Mesendoderm (in vitro differentiated cells): ENCODE measurements at regions not wholly inside any gene's neighbourhood (a gene's known extent, or its start where the extent isn't known, plus 50 kb on each side); places are given as distances from the start of the nearest gene placed in this dataset.
"Not testable (repeated sequence)": the region's sequence is repeated elsewhere in the genome, so short reads cannot be mapped to it uniquely, and the experiment has no call there.

Experiments
- DNase-seq: peaks from one replicate; pipeline ENCODE4 v3.0.0; 2013
- H2AK5ac ChIP-seq: 2 replicates; pipeline ENCODE4 v1.6.1; 2013; ENCODE audit warnings: low read length, inconsistent platforms
- H2BK120ac ChIP-seq: 2 replicates; pipeline ENCODE4 v1.6.1; 2013; ENCODE audit warnings: low read depth, mild to moderate bottlenecking, low read length, moderate library complexity, mixed read lengths
- H2BK15ac ChIP-seq: replicated peaks from 2 replicates; pipeline ENCODE4 v1.6.1; 2013; ENCODE audit warnings: low read depth, mild to moderate bottlenecking, moderate library complexity
- H2BK5ac ChIP-seq: 2 replicates; pipeline ENCODE4 v1.6.1; 2013; ENCODE audit warnings: low read length, inconsistent platforms
- H3K18ac ChIP-seq: 2 replicates; pipeline ENCODE4 v1.6.1; 2013; ENCODE audit warnings: mild to moderate bottlenecking, low read length, mixed read lengths
- H3K23ac ChIP-seq: one replicate; pipeline ENCODE4 v1.6.1; 2013; ENCODE audit warnings: low read length
- H3K27ac ChIP-seq: 2 replicates; pipeline ENCODE4 v1.5.1; 2013; ENCODE audit warnings: low read depth, mild to moderate bottlenecking, inconsistent platforms, low read length, moderate library complexity
- H3K27me3 ChIP-seq: 2 replicates; pipeline ENCODE4 v1.6.1; 2013; ENCODE audit warnings: low read length, control low read depth, mild to moderate bottlenecking, inconsistent platforms; ENCODE audit not compliant: insufficient read depth, poor library complexity
- H3K36me3 ChIP-seq: 2 replicates; pipeline ENCODE4 v1.6.1; 2013; ENCODE audit warnings: low read length, inconsistent platforms; ENCODE audit not compliant: control insufficient read depth, insufficient read depth
- H3K4ac ChIP-seq: one replicate; pipeline ENCODE4 v1.6.1; 2013; ENCODE audit warnings: low read depth, mild to moderate bottlenecking, low read length, moderate library complexity
- H3K4me1 ChIP-seq: 2 replicates; pipeline ENCODE4 v1.6.1; 2013; ENCODE audit warnings: low read depth, low read length, inconsistent platforms; ENCODE audit not compliant: control insufficient read depth
- H3K4me2 ChIP-seq: 2 replicates; pipeline ENCODE4 v1.6.1; 2013; ENCODE audit warnings: low read length
- H3K4me3 ChIP-seq: 2 replicates; pipeline ENCODE4 v1.5.1; 2013; ENCODE audit warnings: mild to moderate bottlenecking, low read length
- H3K56ac ChIP-seq: one replicate; pipeline ENCODE4 v1.6.1; 2013; ENCODE audit warnings: low read length
- H3K79me1 ChIP-seq: 2 replicates; pipeline ENCODE4 v1.6.1; 2013; ENCODE audit warnings: low read length, inconsistent platforms
- H3K79me2 ChIP-seq: 2 replicates; pipeline ENCODE4 v1.6.1; 2013; ENCODE audit warnings: mild to moderate bottlenecking, low read length; ENCODE audit not compliant: control insufficient read depth, insufficient read depth
- H3K9ac ChIP-seq: 2 replicates; pipeline ENCODE4 v1.6.1; 2013; ENCODE audit warnings: low read length, inconsistent platforms
- H4K5ac ChIP-seq: one replicate; pipeline ENCODE4 v1.6.1; 2013; ENCODE audit warnings: low read length
- H4K8ac ChIP-seq: one replicate; pipeline ENCODE4 v1.6.1; 2013; ENCODE audit warnings: low read depth, mild to moderate bottlenecking, control low read depth, low read length, moderate library complexity
- WGBS: extraction: QIAGEN DNeasy Blood & Tissue Kit; methylation state at CpG from one replicate; pipeline ENCODE4 v1.1.7; 2013; ENCODE audit warnings: low lambda C conversion rate, missing lambda C conversion rate; ENCODE audit not compliant: insufficient coverage; ENCODE audit errors: extremely low coverage; 5-methylcytosine and 5-hydroxymethylcytosine counted together

DNA sequence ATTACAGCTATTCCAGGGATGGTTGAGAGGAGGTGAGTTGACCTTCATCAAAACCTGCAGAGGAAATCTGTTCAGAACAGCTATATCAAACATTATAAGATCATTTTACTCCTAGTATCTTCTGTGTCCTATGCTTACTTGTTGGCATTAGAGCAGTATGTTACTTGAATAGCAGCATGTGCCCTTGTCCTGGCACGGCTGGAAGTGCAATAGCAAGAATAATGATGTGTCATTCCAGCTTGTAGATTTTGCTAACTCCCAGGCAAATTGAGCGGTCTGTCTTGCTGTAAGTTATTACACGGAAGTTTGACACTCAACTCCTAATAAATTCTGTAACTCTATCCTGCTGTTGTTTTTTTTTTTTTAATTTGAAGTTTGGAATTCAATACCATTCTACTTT lies 385.5 kb downstream of the TENT5A start:
- H3K18ac ChIP-seq, result no peak overlapping the region
- no peak for DNase-seq

DNA sequence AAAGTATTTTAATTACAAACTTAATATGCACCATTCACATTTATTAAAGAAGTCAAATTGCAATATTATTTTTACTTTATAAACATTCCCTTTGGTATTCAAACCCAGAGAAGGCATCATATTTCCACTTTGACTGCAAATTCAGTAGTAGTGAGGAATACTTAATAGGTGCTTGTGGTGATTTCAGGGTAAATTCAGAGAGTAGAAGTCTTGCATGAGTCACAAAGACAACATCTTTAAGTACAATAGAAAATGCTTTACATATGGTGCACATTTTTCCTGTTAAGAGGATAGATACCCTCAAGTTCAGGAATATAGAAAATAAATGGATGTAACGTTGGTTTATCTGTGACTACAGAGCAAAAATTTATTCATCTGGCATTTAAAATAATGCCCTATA lies 390.2 kb downstream of the TENT5A start:
- Histone ChIP-seq H3K4me2 (no peak overlapping the region), H3K4ac (no peak overlapping the region), H3K36me3 (no peaks in the 10 kb centered on the region)

More for the DNA sequence above, 385.5 kb downstream of the TENT5A start:
- Histone ChIP-seq H3K27me3 (no peaks in the 10 kb centered on the region), H3K4me1 (no peaks in the 10 kb centered on the region), H3K27ac (no peak overlapping the region), H3K79me1 (no peaks in the 10 kb centered on the region), H3K4ac (no peak overlapping the region), H3K4me3 (no peak overlapping the region), H2BK5ac (no peak overlapping the region), H2BK15ac (no peak overlapping the region), H3K79me2 (no peaks in the 10 kb centered on the region), H3K9ac (no peak overlapping the region), H4K8ac (no peak overlapping the region), H3K56ac (no peak overlapping the region), H3K23ac (no peak overlapping the region), H2BK120ac (no peak overlapping the region), H4K5ac (no peak overlapping the region), H2AK5ac (no peak overlapping the region), H3K4me2 (no peak overlapping the region), H3K36me3 (no peaks in the 10 kb centered on the region)
- no CpG with 5 or more reads among the region's 3 CpGs for WGBS

DNA sequence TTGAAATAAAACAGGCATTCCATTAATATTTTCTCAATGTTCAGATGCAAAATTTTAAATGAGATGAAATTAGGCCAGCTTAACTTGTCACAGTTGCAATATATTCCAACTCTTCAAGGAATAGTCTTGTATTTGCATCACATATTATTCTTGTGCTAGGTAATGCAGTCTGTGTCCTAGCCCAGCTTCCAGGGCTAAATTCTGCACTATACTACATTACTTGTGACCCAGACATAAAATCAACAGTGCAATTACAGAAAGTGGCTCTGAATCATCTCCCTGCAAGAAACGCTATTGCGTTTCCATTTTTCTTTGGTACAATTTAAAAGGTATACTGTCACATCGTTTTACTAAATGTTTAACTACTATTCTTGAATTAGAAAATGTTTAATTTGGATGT lies 399.2 kb downstream of the TENT5A start:
- no peak overlapping the region for H3K27ac ChIP-seq
- H3K27me3 ChIP-seq, result no peaks in the 10 kb centered on the region
- no peak overlapping the region for H3K56ac ChIP-seq
- WGBS, result no CpG with 5 or more reads among the region's 3 CpGs
- no peak overlapping the region for H4K8ac ChIP-seq
- no peak overlapping the region for H3K4me3 ChIP-seq
- no peaks in the 10 kb centered on the region for H3K4me1 ChIP-seq
- no peak overlapping the region for H2AK5ac ChIP-seq
- H3K4me2 ChIP-seq, result no peak overlapping the region
- no peak for DNase-seq
- H3K9ac ChIP-seq, result no peak overlapping the region
- H3K18ac ChIP-seq, result no peak overlapping the region
- no peak overlapping the region for H3K23ac ChIP-seq
- H3K4ac ChIP-seq, result no peak overlapping the region
- H2BK120ac ChIP-seq, result no peak overlapping the region
- no peaks in the 10 kb centered on the region for H3K79me2 ChIP-seq
- H3K36me3 ChIP-seq, result no peaks in the 10 kb centered on the region
- H3K79me1 ChIP-seq, result no peaks in the 10 kb centered on the region
- H2BK15ac ChIP-seq, result no peak overlapping the region
- H4K5ac ChIP-seq, result no peak overlapping the region
- no peak overlapping the region for H2BK5ac ChIP-seq

More for the DNA sequence above, 390.2 kb downstream of the TENT5A start:
- Histone ChIP-seq H3K79me2 (no peaks in the 10 kb centered on the region), H3K4me3 (no peak overlapping the region), H3K27ac (no peak overlapping the region), H3K4me1 (no peaks in the 10 kb centered on the region), H4K5ac (no peak overlapping the region), H3K79me1 (no peaks in the 10 kb centered on the region), H2BK120ac (no peak overlapping the region), H4K8ac (no peak overlapping the region), H3K18ac (no peak overlapping the region), H3K56ac (no peak overlapping the region), H3K9ac (no peak overlapping the region), H2AK5ac (no peak overlapping the region), H2BK5ac (no peak overlapping the region), H3K27me3 (no peaks in the 10 kb centered on the region), H2BK15ac (no peak overlapping the region), H3K23ac (no peak overlapping the region)
- no CpG with 5 or more reads among the region's 1 CpG for WGBS
- DNase-seq, result no peak

DNA sequence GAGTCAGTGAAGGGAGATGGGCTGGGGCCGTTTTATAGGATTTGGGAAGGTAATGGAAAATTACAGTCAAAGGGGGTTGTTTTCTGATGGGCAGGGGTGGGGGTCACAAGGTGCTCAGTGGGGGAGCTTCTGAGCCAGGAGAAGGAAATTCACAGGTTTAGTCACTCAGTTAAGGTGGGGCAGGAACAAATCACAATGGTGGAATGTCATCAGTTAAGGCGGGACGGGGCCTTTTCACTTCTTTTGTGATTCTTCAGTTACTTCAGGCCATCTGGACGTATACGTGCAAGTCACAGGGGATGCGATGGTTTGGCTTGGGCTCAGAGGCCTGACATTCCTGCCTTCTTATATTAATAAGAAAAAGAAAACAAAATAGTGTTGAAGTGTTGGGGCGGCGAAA lies 408.5 kb downstream of the TENT5A start:
- not testable (repeated sequence) for H3K4me1 ChIP-seq, H2BK5ac ChIP-seq, H4K5ac ChIP-seq, H2BK15ac ChIP-seq, H4K8ac ChIP-seq, DNase-seq, H3K23ac ChIP-seq, H3K56ac ChIP-seq, H3K36me3 ChIP-seq, H3K27me3 ChIP-seq, H3K4me2 ChIP-seq, H3K27ac ChIP-seq, H3K4ac ChIP-seq, H2BK120ac ChIP-seq, H3K4me3 ChIP-seq, H3K18ac ChIP-seq, H2AK5ac ChIP-seq, H3K79me1 ChIP-seq, H3K79me2 ChIP-seq, H3K9ac ChIP-seq
- no CpG with 5 or more reads among the region's 8 CpGs for WGBS

DNA sequence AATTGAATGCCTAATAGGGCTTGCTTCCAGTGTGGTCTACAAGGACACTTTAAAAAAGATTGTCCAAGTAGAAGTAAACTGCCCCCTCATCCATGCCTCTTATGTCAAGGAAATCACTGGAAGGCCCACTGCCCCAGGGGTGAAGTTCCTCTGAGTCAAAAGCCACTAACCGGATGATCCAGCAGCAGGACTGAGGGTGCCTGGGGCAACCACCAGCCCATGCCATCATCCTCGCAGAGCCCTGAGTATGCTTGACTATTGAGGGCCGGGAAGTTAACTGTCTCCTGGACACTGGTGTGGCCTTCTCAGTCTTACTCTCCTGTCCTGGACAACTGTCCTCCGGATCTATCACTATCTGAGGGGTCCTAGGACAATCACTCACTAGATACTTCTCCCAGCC lies 411.5 kb downstream of the TENT5A start:
- Histone ChIP-seq H2BK5ac (no peak overlapping the region), H3K4ac (no peak overlapping the region), H2BK15ac (no peak overlapping the region), H2AK5ac (no peak overlapping the region), H3K27ac (no peak overlapping the region), H3K4me1 (no peaks in the 10 kb centered on the region), H3K27me3 (no peaks in the 10 kb centered on the region), H2BK120ac (no peak overlapping the region), H3K18ac (no peak overlapping the region), H3K4me2 (no peak overlapping the region), H3K36me3 (no peaks in the 10 kb centered on the region), H4K8ac (no peak overlapping the region), H3K23ac (no peak overlapping the region), H3K4me3 (no peak overlapping the region), H4K5ac (no peak overlapping the region), H3K56ac (no peak overlapping the region), H3K79me1 (no peaks in the 10 kb centered on the region), H3K9ac (no peak overlapping the region), H3K79me2 (no peaks in the 10 kb centered on the region)
- DNase-seq, result no peak
- no CpG with 5 or more reads among the region's 4 CpGs for WGBS

DNA sequence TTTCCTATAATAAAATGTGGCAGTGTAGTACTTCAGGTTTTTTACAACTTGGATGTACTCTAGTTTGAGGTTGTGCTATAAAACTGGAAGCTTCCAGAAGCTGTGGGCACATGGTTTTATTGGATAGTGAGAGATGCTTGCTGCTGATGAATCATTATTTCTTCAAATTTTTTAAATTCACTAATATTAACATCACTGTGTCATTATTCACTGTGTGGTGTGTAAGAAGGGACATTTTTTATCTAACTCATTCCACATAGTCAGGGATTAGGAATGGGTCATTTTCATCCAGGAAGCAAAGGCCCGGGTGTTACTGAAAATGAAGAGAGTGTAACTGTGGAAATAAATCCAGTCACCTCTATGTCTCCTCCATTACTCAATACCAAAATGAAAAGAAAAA lies 421.0 kb downstream of the TENT5A start:
- Histone ChIP-seq H3K4me3 (no peak overlapping the region), H3K27me3 (no peaks in the 10 kb centered on the region), H3K79me1 (no peaks in the 10 kb centered on the region), H2BK120ac (no peak overlapping the region), H3K79me2 (no peaks in the 10 kb centered on the region), H3K4me2 (no peak overlapping the region), H4K8ac (no peak overlapping the region), H3K27ac (no peak overlapping the region), H3K18ac (no peak overlapping the region), H2BK15ac (no peak overlapping the region), H3K9ac (no peak overlapping the region), H3K23ac (no peak overlapping the region), H3K4me1 (no peaks in the 10 kb centered on the region), H2AK5ac (no peak overlapping the region), H3K4ac (no peak overlapping the region), H4K5ac (no peak overlapping the region), H2BK5ac (no peak overlapping the region), H3K56ac (no peak overlapping the region), H3K36me3 (no peaks in the 10 kb centered on the region)
- no peak for DNase-seq
- WGBS, result no CpG with 5 or more reads among the region's 1 CpG
